Natural killer cell (primary cell): ENCODE measurements at regions not wholly inside any gene's neighbourhood (a gene's known extent, or its start where the extent isn't known, plus 50 kb on each side); places are given as distances from the start of the nearest gene placed in this dataset.

Experiments used
- ATAC-seq, 3 donors: fragments of 150-1000 bp in 2 of 3; fragments of 200-7000 bp in 1 of 3; cut with Tn5 transposase; 1 replicate in 1 of 3; 2 replicates in 2 of 3; pipeline ENCODE4 v1.10.0; 2021; ENCODE audit warnings: mild to moderate bottlenecking in 2 of 3, moderate library complexity in 2 of 3
- DNase-seq, 2 donors: peaks; one replicate each; pipeline versions ENCODE4 v3.0.0 to v3.0.0-alpha.2; 2013 to 2021; ENCODE audit warnings: mixed read lengths in 1 of 2
- H3K27ac ChIP-seq: one replicate; pipeline ENCODE4 v1.5.1; 2013; ENCODE audit warnings: mild to moderate bottlenecking, low read length
- H3K27me3 ChIP-seq: one replicate; pipeline ENCODE4 v1.6.1; 2013; ENCODE audit warnings: low read length; ENCODE audit not compliant: control insufficient read depth, insufficient read depth
- H3K36me3 ChIP-seq: one replicate; pipeline ENCODE4 v1.6.1; 2013; ENCODE audit warnings: low read length; ENCODE audit not compliant: control insufficient read depth, insufficient read depth
- H3K4me1 ChIP-seq: one replicate; pipeline ENCODE4 v1.6.1; 2013; ENCODE audit warnings: low read length; ENCODE audit not compliant: control insufficient read depth, insufficient read depth
- H3K4me3 ChIP-seq: one replicate; pipeline ENCODE4 v1.5.1; 2013; ENCODE audit warnings: low read length
- H3K9me3 ChIP-seq: one replicate; pipeline ENCODE4 v1.6.1; 2013; ENCODE audit warnings: low read length; ENCODE audit not compliant: control insufficient read depth, insufficient read depth
- H3K27ac Mint-ChIP-seq, 2 donors: one replicate each; pipeline ENCODE4 v1.8.0; 2022; ENCODE audit warnings: mild to moderate bottlenecking in 2 of 2, mixed read lengths in 2 of 2, moderate library complexity in 1 of 2
- H3K27me3 Mint-ChIP-seq, 2 donors: one replicate each; pipeline ENCODE4 v1.8.0; 2022; ENCODE audit warnings: low read depth in 2 of 2, mixed read lengths in 2 of 2
- H3K36me3 Mint-ChIP-seq: one replicate; pipeline ENCODE4 v1.8.0; 2022; ENCODE audit warnings: mixed read lengths
- H3K4me1 Mint-ChIP-seq, 2 donors: one replicate each; pipeline ENCODE4 v1.8.0; 2022; ENCODE audit warnings: mixed read lengths in 2 of 2
- H3K4me3 Mint-ChIP-seq: one replicate; pipeline ENCODE4 v1.8.0; 2022; ENCODE audit warnings: mild to moderate bottlenecking, moderate library complexity, mixed read lengths
- H3K9me3 Mint-ChIP-seq, 2 donors: one replicate each; pipeline ENCODE4 v1.8.0; 2022; ENCODE audit warnings: mixed read lengths in 2 of 2
- CTCF ChIP-seq: fragments of 200-600 bp; IDR thresholded peaks from one replicate; pipeline ENCODE4 v1.8.0; 2022; ENCODE audit warnings: antibody characterized with exemption
- WGBS: methylation state at CpG from one replicate; pipeline ENCODE4 v1.1.7; 2013; ENCODE audit warnings: missing lambda C conversion rate; ENCODE audit not compliant: insufficient coverage; 5-methylcytosine and 5-hydroxymethylcytosine counted together
- intact Hi-C: fragments of 100-400 bp; cut with micrococcal nuclease; formaldehyde crosslinking; loops from one replicate; pipeline ENCODE4 v1.14.2; 2022

DNA sequence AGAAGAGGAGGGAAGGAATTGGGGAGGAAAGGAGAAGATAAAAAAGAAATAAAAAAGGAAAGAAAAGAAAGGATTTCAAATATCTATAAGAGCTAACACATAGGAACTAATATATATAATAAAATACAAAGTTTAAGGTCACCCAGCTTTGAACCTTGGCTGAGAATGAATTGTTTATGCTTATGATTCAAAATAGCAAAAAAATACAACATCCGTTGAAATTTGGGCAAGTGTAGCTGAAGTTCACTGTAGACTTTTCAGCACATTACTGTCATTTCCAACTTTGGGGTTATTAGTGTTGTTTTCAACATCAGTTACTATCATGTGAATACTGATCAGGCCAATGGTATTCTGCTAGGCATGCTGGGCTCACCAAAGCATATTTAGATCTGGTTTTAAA lies 395.2 kb upstream of the INTU start:
- 92% methylated on average over 1 of the region's 1 CpG for WGBS
- intact Hi-C loops: no loop called here
- DNase-seq: no peak

GRCh38 chr4:127238956-127239475 lies 393.7 kb upstream of the INTU start:
- no peak overlapping the region for H3K4me3 ChIP-seq
- H3K27ac Mint-ChIP-seq: no peak overlapping the region
- H3K27me3 Mint-ChIP-seq: no peaks in the 10 kb centered on the region
- DNase-seq (no peak), ATAC-seq (no peak)
- TF ChIP-seq CTCF: no peak
- H3K4me1 ChIP-seq: no peaks in the 10 kb centered on the region
- H3K27me3 ChIP-seq: no peaks in the 10 kb centered on the region
- H3K9me3 ChIP-seq: peaks cover 2% of the 10 kb centered on the region
- H3K4me3 Mint-ChIP-seq: no peak overlapping the region
- H3K36me3 Mint-ChIP-seq: no peaks in the 10 kb centered on the region
- 92% methylated on average over 5 of the region's 5 CpGs for WGBS
- no peaks in the 10 kb centered on the region for H3K4me1 Mint-ChIP-seq
- H3K9me3 Mint-ChIP-seq: peaks cover 6 to 20% of the 10 kb centered on the region in 2 donors
- intact Hi-C loops: no loop called here
- no peaks in the 10 kb centered on the region for H3K36me3 ChIP-seq
- H3K27ac ChIP-seq: no peak overlapping the region

More for the DNA sequence above, 395.2 kb upstream of the INTU start:
- no peak overlapping the region for H3K27ac Mint-ChIP-seq
- no peaks in the 10 kb centered on the region for H3K36me3 Mint-ChIP-seq
- Histone ChIP-seq H3K27me3 (no peaks in the 10 kb centered on the region), H3K27ac (no peak overlapping the region), H3K9me3 (peaks cover 2% of the 10 kb centered on the region), H3K36me3 (no peaks in the 10 kb centered on the region), H3K4me3 (no peak overlapping the region), H3K4me1 (no peaks in the 10 kb centered on the region)
- H3K9me3 Mint-ChIP-seq: peaks cover 4 to 21% of the 10 kb centered on the region in 2 donors
- no peaks in the 10 kb centered on the region for H3K27me3 Mint-ChIP-seq
- ATAC-seq: no peak
- H3K4me1 Mint-ChIP-seq: no peaks in the 10 kb centered on the region
- no peak overlapping the region for H3K4me3 Mint-ChIP-seq
- no peak for TF ChIP-seq CTCF

DNA sequence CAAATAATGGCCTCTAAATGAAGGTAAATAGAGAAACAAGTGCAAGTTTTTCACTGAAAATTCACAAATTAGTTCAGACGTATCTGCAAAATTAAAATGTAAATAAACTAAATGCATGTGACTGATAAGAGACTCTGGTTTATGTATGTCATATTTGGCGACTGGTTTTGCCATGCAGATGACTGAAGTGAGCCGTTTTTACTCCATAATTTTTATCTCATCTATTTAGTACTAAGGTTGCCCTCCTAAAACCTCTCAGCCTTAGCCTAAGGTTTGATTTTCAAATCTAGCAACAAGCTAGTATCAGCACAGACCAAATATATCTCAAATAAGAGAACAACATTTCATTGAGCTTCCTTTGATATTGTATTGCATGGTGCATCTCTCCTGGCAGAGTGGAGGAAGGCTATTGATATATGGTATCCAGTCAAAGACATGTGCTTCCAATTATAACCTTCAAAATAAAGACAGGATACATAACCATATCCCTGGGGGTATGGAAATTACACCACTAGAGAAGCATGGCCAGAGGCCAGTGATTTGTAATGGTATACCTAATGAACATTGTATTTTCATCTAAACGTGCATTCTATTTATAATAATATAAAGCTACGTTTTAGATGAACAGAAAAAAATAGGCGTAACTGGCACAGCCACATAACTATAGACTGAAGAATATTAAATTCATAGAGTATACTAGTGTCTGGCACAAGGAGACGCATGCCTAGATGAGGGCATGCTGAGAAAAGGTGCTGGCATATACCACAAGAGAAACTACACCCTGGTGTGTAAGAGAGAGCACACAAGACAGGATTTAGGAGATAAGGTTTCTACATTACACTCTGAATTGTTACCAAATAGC lies 392.6 kb upstream of the INTU start:
- Histone ChIP-seq H3K27me3 (no peaks in the 10 kb centered on the region), H3K9me3 (peaks cover 2% of the 10 kb centered on the region), H3K4me3 (no peak overlapping the region), H3K36me3 (no peaks in the 10 kb centered on the region), H3K4me1 (no peaks in the 10 kb centered on the region), H3K27ac (no peak overlapping the region)
- H3K27ac Mint-ChIP-seq: no peak overlapping the region
- peaks cover 6 to 18% of the 10 kb centered on the region in 2 donors for H3K9me3 Mint-ChIP-seq
- no peak for ATAC-seq
- 91% methylated on average over 4 of the region's 7 CpGs for WGBS
- H3K4me1 Mint-ChIP-seq: no peaks in the 10 kb centered on the region
- H3K27me3 Mint-ChIP-seq: no peaks in the 10 kb centered on the region
- intact Hi-C loops: no loop called here
- no peak for TF ChIP-seq CTCF
- no peak for DNase-seq
- no peak overlapping the region for H3K4me3 Mint-ChIP-seq
- no peaks in the 10 kb centered on the region for H3K36me3 Mint-ChIP-seq
